Neural cell (in vitro differentiated cells): ENCODE measurements at regions not wholly inside any gene's neighbourhood (a gene's known extent, or its start where the extent isn't known, plus 50 kb on each side); places are given as distances from the start of the nearest gene placed in this dataset.

Experiments used
- CTCF ChIP-seq: fragments of 450-650 bp; IDR thresholded peaks from 2 replicates; pipeline ENCODE4 v1.5.1; 2014; ENCODE audit warnings: antibody characterized with exemption, mild to moderate bottlenecking, moderate library complexity; ENCODE audit not compliant: poor library complexity, severe bottlenecking
- EZH2 ChIP-seq: fragments of 200-600, 300-800 bp; shearing (Covaris generic), sonication (generic); IDR thresholded peaks from 2 replicates; pipeline ENCODE4 v1.6.1; 2014; ENCODE audit warnings: antibody characterized with exemption, low read length, borderline replicate concordance, mild to moderate bottlenecking; ENCODE audit not compliant: insufficient read depth, poor library complexity, severe bottlenecking
- RAD21 ChIP-seq: fragments of 450-650 bp; conservative IDR thresholded peaks from 2 replicates; pipeline ENCODE4 v1.6.1; 2014; ENCODE audit warnings: antibody characterized with exemption, mild to moderate bottlenecking, moderate library complexity
- REST ChIP-seq: IDR thresholded peaks from 2 replicates; pipeline ENCODE4 v1.6.1; 2012; ENCODE audit warnings: borderline replicate concordance

- TF ChIP-seq RAD21 = no peak
- no peak for TF ChIP-seq EZH2
- TF ChIP-seq CTCF = no peak
- no peak for TF ChIP-seq REST
These were observed 398.0 kb upstream of the DCC start for GRCh38 chr18:51941999-51942398.
